NCI-H82 (cell line): ENCODE measurements at regions not wholly inside any gene's neighbourhood (a gene's known extent, or its start where the extent isn't known, plus 50 kb on each side); places are given as distances from the start of the nearest gene placed in this dataset.
A peak's percentile ranks its signal among the peaks of the same experiment; 100 is the strongest.
"Not testable (repeated sequence)": the region's sequence is repeated elsewhere in the genome, so short reads cannot be mapped to it uniquely, and the experiment has no call there.

ENCODE experiments used
- DNase-seq: peaks from one replicate; lab custom pipeline; 2025; lab: John Stamatoyannopoulos, UW

- DNase-seq: no peak
These were observed 377.8 kb upstream of the PRKX start for GRCh38 chrX:4091046-4091760.

- DNase-seq: no peak
These were observed 346.4 kb upstream of the PRKX start for GRCh38 chrX:4059893-4060292.

- DNase-seq: no peak
These were observed 330.5 kb upstream of the PRKX start for GRCh38 chrX:4043951-4044350.

- no peak for DNase-seq
These were observed 322.4 kb upstream of the PRKX start for GRCh38 chrX:4035874-4036273.

- no peak for DNase-seq
These were observed 314.7 kb upstream of the PRKX start for GRCh38 chrX:4028151-4028550.

- no peak for DNase-seq
These were observed 291.8 kb upstream of the PRKX start for GRCh38 chrX:4005281-4005680.

GRCh38 chrX:4004822-4005221, 291.4 kb upstream of the PRKX start:
- no peak for DNase-seq

GRCh38 chrX:3994315-3994714, 280.9 kb upstream of the PRKX start:
- DNase-seq: no peak

GRCh38 chrX:3990569-3990968, 277.1 kb upstream of the PRKX start:
- DNase-seq: no peak

GRCh38 chrX:3972104-3972858, 258.8 kb upstream of the PRKX start:
- not testable (repeated sequence) for DNase-seq

- DNase-seq: no peak
These were observed 255.3 kb upstream of the PRKX start for GRCh38 chrX:3968749-3969148.

- no peak for DNase-seq
These were observed 250.5 kb upstream of the PRKX start for GRCh38 chrX:3963980-3964379.

- DNase-seq: peak; percentile 61
These were observed 249.3 kb upstream of the PRKX start for GRCh38 chrX:3962511-3963311.

GRCh38 chrX:3960952-3961351, 247.5 kb upstream of the PRKX start:
- DNase-seq: no peak

- DNase-seq: no peak
These were observed 238.4 kb upstream of the PRKX start for GRCh38 chrX:3951859-3952258.

- no peak for DNase-seq
These were observed 236.9 kb upstream of the PRKX start for GRCh38 chrX:3950373-3950772.

GRCh38 chrX:3943965-3944364, 230.5 kb upstream of the PRKX start:
- no peak for DNase-seq

GRCh38 chrX:3940000-3940610, 226.7 kb upstream of the PRKX start:
- DNase-seq: peak; percentile 10

GRCh38 chrX:3938587-3938986, 225.1 kb upstream of the PRKX start:
- DNase-seq: no peak

- not testable (repeated sequence) for DNase-seq
These were observed 221.7 kb upstream of the PRKX start for GRCh38 chrX:3935196-3935595.

GRCh38 chrX:3920424-3921017, 207.1 kb upstream of the PRKX start:
- not testable (repeated sequence) for DNase-seq
